WTC11 (cell line): ENCODE measurements at regions not wholly inside any gene's neighbourhood (a gene's known extent, or its start where the extent isn't known, plus 50 kb on each side); places are given as distances from the start of the nearest gene placed in this dataset.

Experiments used
- ATAC-seq: fragments of 200-7000 bp; cut with Tn5 transposase; 2 replicates; pipeline ENCODE4 v1.10.0; 2021; ENCODE audit warnings: mild to moderate bottlenecking, moderate library complexity
- CTCF ChIA-PET: fragments of 300-600 bp; sonication (Branson Sonifier 250); formaldehyde crosslinking; loops from one replicate; lab custom pipeline; 2021; ENCODE audit warnings: antibody characterized with exemption; lab: Charles Lee
- POLR2A ChIA-PET: fragments of 350-600 bp; sonication (Branson Sonifier 250); formaldehyde crosslinking; loops from one replicate; lab custom pipeline; 2021; ENCODE audit warnings: antibody characterized with exemption; lab: Charles Lee
- DNase-seq: peaks from one replicate; pipeline ENCODE4 v3.0.0; 2021; ENCODE audit warnings: low spot score
- H3K27ac Mint-ChIP-seq: 2 replicates; pipeline ENCODE4 v1.8.0; 2021; ENCODE audit warnings: mixed read lengths
- H3K27me3 Mint-ChIP-seq: 2 replicates; pipeline ENCODE4 v1.8.0; 2021; ENCODE audit warnings: low read depth, mild to moderate bottlenecking, moderate library complexity, mixed read lengths
- H3K36me3 Mint-ChIP-seq: 2 replicates; pipeline ENCODE4 v1.8.0; 2021; ENCODE audit warnings: mixed read lengths
- H3K4me1 Mint-ChIP-seq: 2 replicates; pipeline ENCODE4 v1.8.0; 2022; ENCODE audit warnings: mixed read lengths
- H3K4me3 Mint-ChIP-seq: 2 replicates; pipeline ENCODE4 v1.8.0; 2021; ENCODE audit warnings: mild to moderate bottlenecking, moderate library complexity, mixed read lengths
- H3K9me3 Mint-ChIP-seq: 2 replicates; pipeline ENCODE4 v1.8.0; 2021; ENCODE audit warnings: mixed read lengths
- ATF6 ChIP-seq: sonication (generic); formaldehyde crosslinking; IDR thresholded peaks from 2 replicates; pipeline ENCODE4 v1.8.1; 2023; ENCODE audit warnings: mild to moderate bottlenecking, missing genetic modification reagents
- CTCF ChIP-seq: fragments of 200-600 bp; IDR thresholded peaks from 2 replicates; pipeline ENCODE4 v1.8.0; 2022; ENCODE audit warnings: antibody characterized with exemption
- FOXP4 ChIP-seq: sonication (generic); formaldehyde crosslinking; IDR thresholded peaks from 2 replicates; pipeline ENCODE4 v1.8.0; 2022; ENCODE audit warnings: mild to moderate bottlenecking, missing genetic modification reagents
- STAT6 ChIP-seq: sonication (generic); formaldehyde crosslinking; conservative IDR thresholded peaks from 2 replicates; pipeline ENCODE4 v1.8.1; 2023; ENCODE audit warnings: mild to moderate bottlenecking, low read depth, missing genetic modification reagents, moderate library complexity
- TF ChIP-seq, protein P1 (sequence below): sonication (generic); formaldehyde crosslinking; IDR thresholded peaks from 2 replicates; pipeline ENCODE4 v1.8.1; 2022; ENCODE audit warnings: mild to moderate bottlenecking, missing genetic modification reagents, moderate library complexity, borderline replicate concordance
- TF ChIP-seq, protein P2 (sequence below): sonication (generic); formaldehyde crosslinking; IDR thresholded peaks from 2 replicates; pipeline ENCODE4 v1.8.1; 2022; ENCODE audit warnings: low read depth, mild to moderate bottlenecking, moderate library complexity, missing genetic modification reagents, borderline replicate concordance
- TF ChIP-seq, protein P3 (sequence below): sonication (generic); formaldehyde crosslinking; IDR thresholded peaks from 2 replicates; pipeline ENCODE4 v1.8.0; 2022; ENCODE audit warnings: mild to moderate bottlenecking, missing genetic modification reagents
- TF ChIP-seq, protein P4 (sequence below): sonication (generic); formaldehyde crosslinking; IDR thresholded peaks from 2 replicates; pipeline ENCODE4 v1.8.1; 2023; ENCODE audit warnings: mild to moderate bottlenecking, missing genetic modification reagents

- H3K27ac Mint-ChIP-seq, result no peak overlapping the region
- ATAC-seq, result no peak
- no peaks in the 10 kb centered on the region for H3K4me1 Mint-ChIP-seq
- DNase-seq, result no peak
- H3K9me3 Mint-ChIP-seq, result no peaks in the 10 kb centered on the region
- no peak for TF ChIP-seq FOXP4
- TF ChIP-seq CTCF, result no peak
- TF ChIP-seq, protein P1, sequence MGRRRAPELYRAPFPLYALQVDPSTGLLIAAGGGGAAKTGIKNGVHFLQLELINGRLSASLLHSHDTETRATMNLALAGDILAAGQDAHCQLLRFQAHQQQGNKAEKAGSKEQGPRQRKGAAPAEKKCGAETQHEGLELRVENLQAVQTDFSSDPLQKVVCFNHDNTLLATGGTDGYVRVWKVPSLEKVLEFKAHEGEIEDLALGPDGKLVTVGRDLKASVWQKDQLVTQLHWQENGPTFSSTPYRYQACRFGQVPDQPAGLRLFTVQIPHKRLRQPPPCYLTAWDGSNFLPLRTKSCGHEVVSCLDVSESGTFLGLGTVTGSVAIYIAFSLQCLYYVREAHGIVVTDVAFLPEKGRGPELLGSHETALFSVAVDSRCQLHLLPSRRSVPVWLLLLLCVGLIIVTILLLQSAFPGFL (CRISPR knock-in tag), result no peak
- TF ChIP-seq, protein P2, sequence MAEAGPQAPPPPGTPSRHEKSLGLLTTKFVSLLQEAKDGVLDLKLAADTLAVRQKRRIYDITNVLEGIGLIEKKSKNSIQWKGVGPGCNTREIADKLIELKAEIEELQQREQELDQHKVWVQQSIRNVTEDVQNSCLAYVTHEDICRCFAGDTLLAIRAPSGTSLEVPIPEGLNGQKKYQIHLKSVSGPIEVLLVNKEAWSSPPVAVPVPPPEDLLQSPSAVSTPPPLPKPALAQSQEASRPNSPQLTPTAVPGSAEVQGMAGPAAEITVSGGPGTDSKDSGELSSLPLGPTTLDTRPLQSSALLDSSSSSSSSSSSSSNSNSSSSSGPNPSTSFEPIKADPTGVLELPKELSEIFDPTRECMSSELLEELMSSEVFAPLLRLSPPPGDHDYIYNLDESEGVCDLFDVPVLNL (CRISPR knock-in tag), result no peak
- TF ChIP-seq STAT6 (CRISPR knock-in tag), result no peak
- TF ChIP-seq ATF6 (CRISPR knock-in tag), result no peak
- TF ChIP-seq, protein P3, sequence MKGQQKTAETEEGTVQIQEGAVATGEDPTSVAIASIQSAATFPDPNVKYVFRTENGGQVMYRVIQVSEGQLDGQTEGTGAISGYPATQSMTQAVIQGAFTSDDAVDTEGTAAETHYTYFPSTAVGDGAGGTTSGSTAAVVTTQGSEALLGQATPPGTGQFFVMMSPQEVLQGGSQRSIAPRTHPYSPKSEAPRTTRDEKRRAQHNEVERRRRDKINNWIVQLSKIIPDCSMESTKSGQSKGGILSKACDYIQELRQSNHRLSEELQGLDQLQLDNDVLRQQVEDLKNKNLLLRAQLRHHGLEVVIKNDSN (CRISPR knock-in tag), result no peak
- TF ChIP-seq, protein P4, sequence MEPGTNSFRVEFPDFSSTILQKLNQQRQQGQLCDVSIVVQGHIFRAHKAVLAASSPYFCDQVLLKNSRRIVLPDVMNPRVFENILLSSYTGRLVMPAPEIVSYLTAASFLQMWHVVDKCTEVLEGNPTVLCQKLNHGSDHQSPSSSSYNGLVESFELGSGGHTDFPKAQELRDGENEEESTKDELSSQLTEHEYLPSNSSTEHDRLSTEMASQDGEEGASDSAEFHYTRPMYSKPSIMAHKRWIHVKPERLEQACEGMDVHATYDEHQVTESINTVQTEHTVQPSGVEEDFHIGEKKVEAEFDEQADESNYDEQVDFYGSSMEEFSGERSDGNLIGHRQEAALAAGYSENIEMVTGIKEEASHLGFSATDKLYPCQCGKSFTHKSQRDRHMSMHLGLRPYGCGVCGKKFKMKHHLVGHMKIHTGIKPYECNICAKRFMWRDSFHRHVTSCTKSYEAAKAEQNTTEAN (CRISPR knock-in tag), result no peak
- H3K4me3 Mint-ChIP-seq, result no peak overlapping the region
- CTCF ChIA-PET, result no interaction called here
- POLR2A ChIA-PET, result no interaction called here
- no peaks in the 10 kb centered on the region for H3K36me3 Mint-ChIP-seq
- H3K27me3 Mint-ChIP-seq, result no peaks in the 10 kb centered on the region
Observed at GRCh38 chrX:37956223-37956622, 50.1 kb upstream of the SYTL5 start.
